SK-N-SH (cell line): ENCODE measurements at regions not wholly inside any gene's neighbourhood (a gene's known extent, or its start where the extent isn't known, plus 50 kb on each side); places are given as distances from the start of the nearest gene placed in this dataset.

Experiments
- CTCF ChIA-PET: fragments of 300-600, 350-600 bp; formaldehyde crosslinking; extraction: SDS; loops from one replicate; lab custom pipeline; 2021; lab: Yijun Ruan, JAX
- POLR2A ChIA-PET: fragments of 350-600 bp; sonication (Branson Sonifier 250); formaldehyde crosslinking; extraction: SDS; loops from one replicate; lab custom pipeline; 2020; ENCODE audit warnings: antibody characterized with exemption, inconsistent platforms; lab: Yijun Ruan, JAX
- DNase-seq: peaks from one replicate; pipeline ENCODE4 v3.0.0; 2012
- H2AFZ ChIP-seq: fragments of 200-600 bp; sonication (generic); 2 replicates; pipeline ENCODE4 v1.8.1; 2016; ENCODE audit warnings: antibody characterized with exemption, mild to moderate bottlenecking, low read depth
- H3F3A ChIP-seq: fragments of 200-600 bp; sonication (generic); replicated peaks from 2 replicates; pipeline ENCODE3; 2016; ENCODE audit warnings: antibody characterized with exemption, mild to moderate bottlenecking; ENCODE audit not compliant: insufficient read depth
- H3K27ac ChIP-seq, 2 experiments: fragments of 200-500 bp in 1 of 2; fragments of 200-600 bp in 1 of 2; sonication (Bioruptor generic) in 1 of 2; sonication (generic), shearing (Covaris generic) in 1 of 2; 2 replicates each; pipeline versions ENCODE4 v1.5.1 to v1.6.1; 2014 to 2016; ENCODE audit warnings: low read depth in 2 of 2, inconsistent platforms in 1 of 2, low read length in 1 of 2, mild to moderate bottlenecking in 1 of 2, mixed read lengths in 1 of 2
- H3K27me3 ChIP-seq: fragments of 200-600 bp; sonication (generic), shearing (Covaris generic); 2 replicates; pipeline ENCODE4 v1.6.1; 2016; ENCODE audit warnings: mixed run types; ENCODE audit not compliant: insufficient read depth
- H3K36me3 ChIP-seq, 2 experiments: fragments of 200-500 bp in 1 of 2; fragments of 200-600 bp in 1 of 2; sonication (Bioruptor generic) in 1 of 2; sonication (generic) in 1 of 2; replicated peaks in 1 of 2; 2 replicates each; pipeline versions ENCODE3 to v1.5.1; 2014 to 2016; ENCODE audit warnings: low read length in 1 of 2, mild to moderate bottlenecking in 1 of 2; ENCODE audit not compliant: insufficient read depth in 2 of 2, control insufficient read depth in 1 of 2
- H3K4me1 ChIP-seq, 2 experiments: fragments of 200-500 bp in 1 of 2; fragments of 200-600 bp in 1 of 2; sonication (Bioruptor generic) in 1 of 2; sonication (generic), shearing (Covaris generic) in 1 of 2; 2 replicates each; pipeline versions ENCODE4 v1.5.1 to v1.6.1; 2014 to 2016; ENCODE audit warnings: low read depth in 1 of 2, low read length in 1 of 2, mixed run types in 1 of 2; ENCODE audit not compliant: insufficient read depth in 2 of 2, control insufficient read depth in 1 of 2
- H3K4me2 ChIP-seq: fragments of 200-600 bp; sonication (generic), shearing (Covaris generic); 2 replicates; pipeline ENCODE4 v1.6.1; 2017; ENCODE audit warnings: mixed run types
- H3K4me3 ChIP-seq, 2 experiments: fragments of 200-500 bp in 1 of 2; fragments of 200-600 bp in 1 of 2; sonication (Bioruptor generic) in 1 of 2; sonication (generic), shearing (Covaris generic) in 1 of 2; 2 replicates each; pipeline versions ENCODE4 v1.5.1 to v1.8.1; 2014 to 2016; ENCODE audit warnings: low read depth in 2 of 2, inconsistent platforms in 1 of 2, low read length in 1 of 2, mild to moderate bottlenecking in 1 of 2, mixed read lengths in 1 of 2, moderate library complexity in 1 of 2
- H3K79me2 ChIP-seq: fragments of 200-600 bp; sonication (generic); 2 replicates; pipeline ENCODE4 v1.8.1; 2017; ENCODE audit warnings: mild to moderate bottlenecking; ENCODE audit not compliant: insufficient read depth
- H3K9ac ChIP-seq: fragments of 200-600 bp; sonication (generic); 2 replicates; pipeline ENCODE4 v1.6.1; 2017; ENCODE audit warnings: mixed run types
- H3K9me2 ChIP-seq: fragments of 200-600 bp; sonication (generic); 2 replicates; pipeline ENCODE4 v1.6.1; 2017; ENCODE audit warnings: mixed run types
- H3K9me3 ChIP-seq: fragments of 200-600 bp; sonication (generic); 2 replicates; pipeline ENCODE4 v1.6.1; 2017; ENCODE audit warnings: mixed run types, mild to moderate bottlenecking, moderate library complexity
- H4K20me1 ChIP-seq: fragments of 200-600 bp; sonication (generic); 2 replicates; pipeline ENCODE4 v1.6.1; 2017; ENCODE audit warnings: mild to moderate bottlenecking, mixed run types; ENCODE audit not compliant: insufficient read depth
- EP300 ChIP-seq, 2 experiments: IDR thresholded peaks; 2 replicates each; pipeline versions ENCODE4 v1.4.0 to v1.6.1; 2012; ENCODE audit warnings: borderline replicate concordance in 1 of 2, low read depth in 1 of 2, low read length in 1 of 2
- EZH2phosphoT487 ChIP-seq: fragments of 200-600 bp; sonication (generic); IDR thresholded peaks from 2 replicates; pipeline ENCODE4 v1.6.1; 2017; ENCODE audit warnings: low read depth, mixed run types, mild to moderate bottlenecking, antibody characterized with exemption, moderate library complexity, borderline replicate concordance
- FOSL2 ChIP-seq: IDR thresholded peaks from 2 replicates; pipeline ENCODE4 v1.4.0; 2012; ENCODE audit warnings: low read depth, mild to moderate bottlenecking, moderate library complexity, borderline replicate concordance
- FOXM1 ChIP-seq: IDR thresholded peaks from 2 replicates; pipeline ENCODE4 v1.4.0; 2012; ENCODE audit warnings: low read depth, mild to moderate bottlenecking
- GATA2 ChIP-seq: sonication (generic); formaldehyde crosslinking; IDR thresholded peaks from 2 replicates; pipeline ENCODE4 v1.5.0; 2020; ENCODE audit warnings: mild to moderate bottlenecking, missing genetic modification reagents
- IRF3 ChIP-seq: fragments of 150-350 bp; IDR thresholded peaks from 2 replicates; pipeline ENCODE4 v1.6.1; 2016; ENCODE audit warnings: mild to moderate bottlenecking, low read depth, low read length
- JUND ChIP-seq: IDR thresholded peaks from 2 replicates; pipeline ENCODE4 v1.4.0; 2012
- MEF2A ChIP-seq: IDR thresholded peaks from 2 replicates; pipeline ENCODE4 v1.4.0; 2012; ENCODE audit warnings: low read depth, borderline replicate concordance
- PBX3 ChIP-seq: IDR thresholded peaks from 2 replicates; pipeline ENCODE4; 2012
- RCOR1 ChIP-seq: fragments of 150-350 bp; IDR thresholded peaks from 2 replicates; pipeline ENCODE4 v1.6.1; 2017; ENCODE audit warnings: antibody characterized with exemption, low read length
- REST ChIP-seq: IDR thresholded peaks from 2 replicates; pipeline ENCODE4 v1.6.1; 2012; ENCODE audit warnings: mild to moderate bottlenecking, low read depth, low read length, moderate library complexity
- RFX5 ChIP-seq: IDR thresholded peaks from 2 replicates; pipeline ENCODE4 v1.6.1; 2012; ENCODE audit warnings: mild to moderate bottlenecking, improper control_type of control experiment, low read length
- RXRA ChIP-seq: IDR thresholded peaks from 2 replicates; pipeline ENCODE4 v1.4.0; 2012; ENCODE audit warnings: low read depth, mild to moderate bottlenecking, borderline replicate concordance
- SIN3A ChIP-seq: IDR thresholded peaks from 2 replicates; pipeline ENCODE4 v1.6.1; 2012; ENCODE audit warnings: low read depth, mild to moderate bottlenecking, low read length, moderate library complexity, borderline replicate concordance
- USF2 ChIP-seq: fragments of 150-350 bp; IDR thresholded peaks from 2 replicates; pipeline ENCODE4 v1.6.1; 2017; ENCODE audit warnings: antibody characterized with exemption, low read length, low read depth, borderline replicate concordance
- ZBTB33 ChIP-seq: IDR thresholded peaks from 2 replicates; pipeline ENCODE4 v1.4.0; 2012; ENCODE audit warnings: low read depth, borderline replicate concordance
- WGBS: methylation state at CpG from one replicate; pipeline ENCODE4 v1.1.6; 2017; ENCODE audit warnings: low lambda C conversion rate; 5-methylcytosine and 5-hydroxymethylcytosine counted together

- CTCF ChIA-PET: no interaction called here
Measured at GRCh38 chr18:61153571-61153970, 179.7 kb upstream of the CDH20 start.

GRCh38 chr18:61154866-61155265 lies 178.4 kb upstream of the CDH20 start:
- Histone ChIP-seq H3K36me3 (no peaks in the 10 kb centered on the region), H3K27ac (no peak overlapping the region), H3K9me3 (no peaks in the 10 kb centered on the region), H3K4me3 (no peak overlapping the region), H3F3A (no peaks in the 10 kb centered on the region), H2AFZ (no peak overlapping the region), H3K4me1 (no peaks in the 10 kb centered on the region), H4K20me1 (no peaks in the 10 kb centered on the region), H3K4me2 (no peak overlapping the region), H3K27me3 (no peaks in the 10 kb centered on the region), H3K9ac (no peak overlapping the region), H3K9me2 (no peaks in the 10 kb centered on the region), H3K79me2 (no peaks in the 10 kb centered on the region)
- WGBS: 47% methylated on average over 3 of the region's 3 CpGs
- CTCF ChIA-PET: no interaction called here
- no peak for DNase-seq
- POLR2A ChIA-PET: no interaction called here
- TF ChIP-seq ZBTB33 (no peak), JUND (no peak), RCOR1 (no peak), REST (no peak), EZH2phosphoT487 (no peak), EP300 (IDR thresholded peaks at IDR 0.05; ENCODE audit: borderline replicate concordance in 1 of 2, low read depth in 1 of 2, low read length in 1 of 2) (no peak), MEF2A (no peak), USF2 (no peak), RXRA (no peak), RFX5 (no peak), FOXM1 (no peak), FOSL2 (no peak), GATA2 (CRISPR knock-in tag) (no peak)

More at GRCh38 chr18:61153571-61153970, 179.7 kb upstream of the CDH20 start:
- Histone ChIP-seq H3K27ac (no peak overlapping the region), H3F3A (no peaks in the 10 kb centered on the region), H3K4me3 (no peak overlapping the region), H3K79me2 (no peaks in the 10 kb centered on the region), H2AFZ (no peak overlapping the region), H3K9me2 (no peaks in the 10 kb centered on the region), H3K9ac (no peak overlapping the region), H3K4me1 (no peaks in the 10 kb centered on the region), H3K27me3 (no peaks in the 10 kb centered on the region), H3K36me3 (no peaks in the 10 kb centered on the region), H3K9me3 (no peaks in the 10 kb centered on the region), H3K4me2 (no peak overlapping the region), H4K20me1 (no peaks in the 10 kb centered on the region)
- 58% methylated on average over 3 of the region's 3 CpGs for WGBS
- DNase-seq: no peak
- POLR2A ChIA-PET: no interaction called here
- no peak for TF ChIP-seq FOXM1
- TF ChIP-seq IRF3: no peak
- no peak for TF ChIP-seq PBX3
- no peak for TF ChIP-seq SIN3A
